GM19468 (cell line): ENCODE measurements at regions not wholly inside any gene's neighbourhood (a gene's known extent, or its start where the extent isn't known, plus 50 kb on each side); places are given as distances from the start of the nearest gene placed in this dataset.

ENCODE experiments used
- ATAC-seq: cut with Tn5 transposase; IDR thresholded peaks from one replicate; pipeline ENCODE4 v1.9.1; 2021; ENCODE audit warnings: mild to moderate bottlenecking, moderate library complexity, moderate number of reproducible peaks; ENCODE audit not compliant: unreplicated experiment; ENCODE audit errors: extremely low read depth

DNA sequence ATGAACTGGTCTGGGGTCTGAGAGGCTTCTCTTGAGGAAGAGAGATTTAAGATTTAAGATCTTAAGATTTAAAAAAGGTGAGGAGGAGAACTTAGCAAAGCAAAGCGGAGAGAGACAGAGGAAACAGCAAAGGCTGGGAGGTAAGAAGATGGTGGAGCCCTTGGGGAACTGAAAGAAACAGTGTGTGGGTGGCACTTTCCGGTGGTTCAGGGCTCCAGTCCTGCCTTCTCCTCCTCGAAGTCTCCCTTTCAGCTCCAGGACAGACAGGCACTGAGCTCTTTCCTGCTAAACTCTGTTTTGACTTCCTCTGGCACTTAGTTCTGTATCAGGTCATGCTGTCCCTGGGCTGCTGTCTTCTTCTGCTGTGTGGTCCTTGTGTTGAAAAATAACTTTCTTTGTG lies 298.7 kb upstream of the SRRM4 start:
- no peak for ATAC-seq

DNA sequence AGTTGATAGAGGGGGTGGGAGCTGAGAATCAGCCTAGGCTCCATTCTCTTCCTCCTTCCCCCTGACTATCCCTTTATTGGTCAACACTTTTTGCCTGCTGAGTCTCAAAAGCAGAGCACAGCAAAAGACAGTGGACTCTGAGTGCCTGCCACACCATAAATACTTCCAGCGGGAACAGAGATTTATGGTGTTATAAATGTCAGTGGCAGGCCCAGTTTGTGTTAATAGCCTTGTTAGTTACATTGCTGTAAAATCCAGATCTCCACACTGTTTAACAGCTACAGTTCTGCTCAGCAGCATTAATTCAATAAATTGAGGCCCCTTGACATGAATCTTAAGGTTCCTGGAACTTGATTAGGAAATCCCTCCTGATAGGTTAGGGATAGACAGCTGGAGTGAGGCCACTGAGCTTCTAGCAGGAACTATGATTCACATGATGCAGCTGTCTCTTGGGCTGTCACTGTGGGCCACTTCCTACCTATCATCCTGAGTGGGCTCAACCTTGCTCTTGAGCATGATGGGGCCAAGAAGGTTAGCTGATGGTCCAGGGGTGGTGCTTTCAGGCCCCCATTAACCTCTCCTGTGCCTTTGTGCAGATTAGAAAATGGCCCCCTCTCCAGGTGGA lies 295.2 kb upstream of the SRRM4 start:
- ATAC-seq = no peak

DNA sequence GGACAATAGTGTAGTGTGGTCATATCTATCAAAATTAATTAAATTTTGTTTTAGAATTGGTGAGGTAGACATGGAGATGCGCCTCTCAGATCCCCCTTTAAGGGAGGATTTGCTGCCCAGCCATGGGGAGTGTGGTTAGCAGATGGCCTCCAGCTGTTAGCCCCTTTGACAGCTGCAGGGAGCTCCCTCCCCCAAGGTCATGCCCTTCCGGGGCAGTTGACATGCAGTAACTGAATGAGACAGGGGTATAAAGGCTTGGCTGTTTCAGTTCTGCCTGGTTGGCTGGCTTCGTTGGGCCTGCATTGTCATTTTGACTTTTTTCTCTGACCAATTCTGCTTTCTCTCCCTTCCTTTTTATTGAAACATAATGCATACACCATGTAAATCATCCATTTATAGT lies 291.5 kb upstream of the SRRM4 start:
- no peak for ATAC-seq

DNA sequence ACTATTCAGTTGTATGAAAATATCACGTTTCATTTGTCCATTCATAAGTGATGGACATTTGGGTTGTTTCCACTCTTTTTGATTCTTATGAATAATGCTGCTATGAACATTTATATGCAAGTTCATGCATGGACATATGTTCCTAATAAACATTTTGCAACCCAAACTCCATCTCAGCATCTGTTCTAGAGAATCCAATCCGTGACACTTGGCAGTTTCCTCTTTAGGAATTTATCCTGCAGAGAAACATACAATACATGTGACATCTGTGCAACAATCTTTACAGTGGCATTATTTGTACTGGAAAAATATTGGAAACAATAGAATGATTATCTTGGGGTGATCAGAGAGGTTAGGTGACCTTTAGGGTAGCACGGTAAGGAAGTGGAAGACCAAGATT lies 290.8 kb upstream of the SRRM4 start:
- ATAC-seq = no peak

DNA sequence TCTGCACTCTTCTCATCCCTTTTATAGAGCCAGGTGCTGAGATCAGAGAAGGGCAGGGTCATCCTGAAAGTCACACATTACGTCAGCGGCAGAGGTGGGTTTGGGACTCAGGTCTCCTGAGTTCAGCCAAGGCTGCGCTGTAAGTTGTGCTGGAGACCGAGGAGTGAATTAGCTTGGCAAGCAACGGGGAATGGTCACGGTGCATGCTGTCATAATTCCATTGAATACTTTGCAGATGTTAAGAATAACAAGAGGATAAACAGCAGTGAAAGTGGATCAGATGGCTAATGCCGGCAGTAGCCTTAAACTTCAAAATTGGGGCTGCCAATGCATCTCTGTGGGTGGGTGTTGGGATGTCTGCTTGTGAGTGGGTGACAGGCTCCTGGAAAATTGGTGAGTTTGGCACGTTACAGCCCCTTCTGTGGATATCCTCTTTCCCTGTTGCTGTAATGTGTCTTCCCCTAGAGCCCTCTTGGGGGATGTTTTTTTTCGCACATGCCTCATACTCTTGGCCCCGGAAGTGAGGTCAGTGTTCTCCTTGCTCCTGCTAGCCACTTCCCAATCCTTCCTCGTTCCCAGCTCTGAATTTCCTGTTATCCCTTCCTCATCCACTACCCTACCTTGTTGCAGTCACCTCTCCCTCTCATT lies 287.1 kb upstream of the SRRM4 start:
- ATAC-seq = no peak

DNA sequence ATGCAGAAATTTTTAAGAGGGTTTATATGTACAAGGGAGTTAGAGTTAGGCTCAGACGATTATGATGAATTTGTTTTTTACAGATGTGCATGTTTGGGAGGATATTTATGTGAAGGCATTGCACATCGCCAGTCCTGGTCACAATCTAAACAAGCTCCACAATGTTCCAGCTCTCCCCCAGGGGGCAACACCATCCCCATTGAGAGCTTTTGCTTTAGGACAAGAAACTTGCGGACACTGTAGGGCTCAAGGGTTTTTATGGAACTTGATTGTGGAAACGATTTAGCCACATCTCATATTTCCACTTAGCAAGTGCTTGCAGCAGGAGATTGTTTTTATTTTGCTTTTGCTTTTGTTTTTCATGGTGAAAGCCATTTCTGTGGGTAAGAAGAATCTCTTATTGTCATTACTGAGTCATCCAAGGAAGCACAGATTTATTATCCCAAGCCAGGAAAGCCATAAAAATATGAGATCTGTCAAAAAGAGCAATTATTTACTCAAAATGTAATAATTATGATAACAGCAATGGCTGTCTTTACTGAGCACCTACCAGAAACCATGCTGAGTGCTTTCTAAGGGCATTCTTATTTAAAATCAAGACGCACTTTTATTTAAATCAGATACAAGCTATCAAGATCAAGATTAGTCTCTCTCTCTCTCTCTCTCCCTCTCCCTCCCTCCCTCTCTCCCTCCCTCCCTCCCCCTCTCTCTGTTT lies 276.7 kb upstream of the SRRM4 start:
- ATAC-seq = no peak

DNA sequence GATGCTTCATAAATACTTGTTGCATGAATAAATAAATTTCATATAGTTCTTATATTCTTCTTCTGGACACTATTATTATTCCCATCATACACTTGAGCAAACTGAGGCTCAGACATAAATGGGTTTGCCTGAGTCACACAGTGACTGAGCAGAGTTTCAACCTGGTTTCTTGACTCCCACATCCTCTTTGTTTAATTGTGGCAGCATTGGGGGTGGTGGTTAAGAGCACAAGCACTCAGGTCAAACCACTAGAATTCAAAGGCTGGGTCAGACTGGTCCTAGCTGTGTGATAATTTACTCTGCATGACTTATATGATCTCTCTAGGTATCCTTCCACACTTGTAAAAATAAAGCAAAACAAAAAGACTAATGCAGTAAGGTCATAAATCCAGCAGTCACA lies 274.9 kb upstream of the SRRM4 start:
- no peak for ATAC-seq

DNA sequence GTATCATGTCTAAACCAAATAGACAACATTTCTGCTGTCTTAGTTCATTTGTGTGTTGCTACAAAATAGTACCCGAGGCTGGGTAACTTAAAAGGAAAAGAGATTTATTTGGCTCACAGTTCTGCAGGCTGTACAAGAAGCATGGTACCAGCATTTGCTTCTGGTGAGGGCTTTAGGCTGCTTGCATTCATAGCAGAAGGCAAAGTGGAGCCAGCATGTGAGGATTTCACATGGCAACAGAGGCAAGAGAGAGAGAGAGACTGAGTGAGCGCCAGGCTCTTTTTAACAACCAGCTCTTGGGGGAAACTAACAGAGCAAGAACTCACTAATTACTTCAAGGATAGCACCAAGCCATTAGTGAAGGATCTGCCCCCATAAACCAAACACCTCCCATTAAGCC lies 271.4 kb upstream of the SRRM4 start:
- no peak for ATAC-seq

DNA sequence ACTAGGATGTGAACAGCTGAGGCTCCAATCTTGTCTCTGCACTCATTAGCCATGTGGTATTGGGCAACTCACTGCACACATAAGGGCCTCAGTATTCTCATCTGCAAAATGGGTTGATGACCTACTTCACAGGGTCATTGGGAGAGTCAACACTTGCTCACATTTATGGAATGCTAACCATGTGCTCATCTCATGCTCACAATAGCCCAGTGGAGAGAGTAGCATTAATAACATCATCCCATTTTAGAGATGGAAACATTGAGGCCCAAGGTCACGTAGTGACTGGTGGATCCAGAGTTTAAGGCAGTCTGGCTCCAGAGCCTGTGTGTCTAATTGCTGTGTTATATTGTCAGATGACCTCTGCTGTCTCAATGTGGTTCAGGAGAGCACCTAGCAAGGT lies 270.2 kb upstream of the SRRM4 start:
- no peak for ATAC-seq

DNA sequence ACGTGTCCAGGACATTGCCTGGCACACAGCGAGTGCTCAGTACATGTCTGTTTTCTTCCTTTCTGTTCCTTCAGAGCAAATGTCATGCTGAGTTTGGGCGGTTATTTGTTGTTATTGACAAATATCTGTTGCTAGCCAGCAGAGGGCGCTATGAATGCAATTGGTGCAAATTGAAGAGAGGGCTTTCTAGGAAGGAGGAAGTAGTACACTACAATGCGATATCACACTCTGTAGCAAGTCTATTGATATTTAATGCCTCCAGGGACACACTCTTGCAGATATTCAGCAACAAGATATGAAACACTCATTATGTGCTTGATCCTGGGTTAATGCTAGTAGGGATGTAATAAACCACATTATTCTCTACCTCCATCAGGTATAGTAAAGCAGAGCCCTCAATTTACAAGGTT lies 267.3 kb upstream of the SRRM4 start:
- peak; percentile 46 for ATAC-seq

DNA sequence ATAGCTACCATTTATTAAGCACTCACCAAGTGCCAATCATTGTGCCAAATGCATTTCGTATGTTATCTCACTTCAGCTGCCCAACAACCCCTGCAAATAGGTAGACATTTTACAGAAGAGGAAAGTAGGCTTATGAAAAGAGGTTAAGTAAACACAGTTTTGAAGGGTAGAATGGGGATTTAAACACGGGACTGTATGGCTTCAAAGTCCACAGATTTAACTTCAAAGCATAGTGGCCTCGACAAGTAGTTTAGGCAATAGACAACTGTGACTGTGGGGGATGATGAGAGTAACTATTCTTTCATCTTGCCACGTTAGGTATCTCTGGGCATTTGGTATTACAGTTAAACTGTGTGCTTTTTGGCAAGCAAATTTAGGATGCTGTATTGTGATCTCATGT lies 266.8 kb upstream of the SRRM4 start:
- ATAC-seq = no peak

DNA sequence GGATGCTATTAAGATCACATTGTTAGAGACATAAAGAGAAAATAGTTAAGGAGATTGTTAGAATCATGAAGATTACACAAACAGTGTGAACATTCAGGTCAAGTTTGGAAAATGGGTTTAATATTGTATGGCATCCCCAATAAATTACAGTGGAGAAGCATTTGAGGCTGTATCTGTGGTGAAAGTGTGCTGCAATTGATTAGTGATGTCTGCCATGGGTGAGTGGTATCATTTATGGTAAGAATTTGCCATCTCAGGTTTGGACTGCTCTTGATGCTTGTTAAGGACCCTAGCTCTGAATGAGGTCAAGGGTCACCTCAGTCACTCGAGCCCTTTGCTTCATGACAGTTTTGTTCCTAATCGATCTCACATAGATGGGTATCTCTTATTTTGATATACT lies 265.7 kb upstream of the SRRM4 start:
- ATAC-seq = no peak

DNA sequence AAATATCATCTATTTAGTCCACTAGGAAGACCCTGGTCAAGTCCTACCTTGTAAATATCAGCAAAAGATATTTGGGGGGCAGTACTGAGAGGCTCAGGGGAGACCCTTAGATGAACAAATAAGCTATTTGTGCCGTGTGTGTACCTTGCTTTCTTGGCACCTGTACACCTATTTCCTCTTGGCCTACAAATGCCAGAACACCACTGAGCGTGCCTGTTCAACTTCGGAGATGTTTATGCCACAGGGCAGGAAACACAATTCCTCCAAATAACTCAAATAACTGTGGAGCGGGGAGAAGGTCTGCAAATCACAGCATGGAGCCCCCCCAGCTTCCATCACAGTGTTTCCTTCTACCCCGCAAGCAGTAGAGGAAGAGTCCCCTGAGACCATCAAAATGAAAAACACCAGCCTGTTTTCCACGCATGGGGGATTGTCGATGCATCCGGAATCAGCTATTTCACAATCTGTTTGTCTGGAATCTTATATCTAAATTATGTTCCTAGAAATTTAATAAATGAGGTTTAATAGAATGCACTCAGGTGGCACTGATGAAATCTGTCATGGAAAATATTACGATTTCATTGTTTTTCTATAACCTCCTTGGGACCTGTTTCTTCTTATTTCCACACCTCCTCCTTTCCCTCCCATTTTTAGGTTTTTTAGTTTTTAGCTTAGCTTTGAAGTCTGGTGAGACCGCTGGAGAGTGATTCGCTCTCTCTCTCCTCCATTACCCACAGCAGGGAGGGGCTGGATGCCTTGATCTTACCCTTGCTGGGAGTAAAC lies 254.0 kb upstream of the SRRM4 start:
- ATAC-seq = no peak

DNA sequence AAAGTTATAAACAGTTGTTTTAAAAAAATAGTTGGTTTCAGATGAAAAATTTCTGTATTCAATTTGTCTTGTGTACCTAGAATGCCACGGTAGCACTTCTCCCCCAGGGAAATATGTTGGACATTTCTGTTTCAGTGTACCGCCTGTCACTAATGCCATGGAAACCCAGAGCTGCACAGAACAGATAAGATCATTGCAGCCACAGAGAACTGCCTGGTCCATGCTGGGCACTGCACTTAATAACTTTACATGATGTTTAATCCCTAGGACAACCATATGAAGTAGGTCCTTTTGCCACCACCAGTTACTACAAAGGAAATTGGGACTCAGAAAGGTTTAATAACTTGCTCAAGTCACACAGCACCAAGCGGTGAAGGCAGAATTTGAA lies 253.4 kb upstream of the SRRM4 start:
- no peak for ATAC-seq

DNA sequence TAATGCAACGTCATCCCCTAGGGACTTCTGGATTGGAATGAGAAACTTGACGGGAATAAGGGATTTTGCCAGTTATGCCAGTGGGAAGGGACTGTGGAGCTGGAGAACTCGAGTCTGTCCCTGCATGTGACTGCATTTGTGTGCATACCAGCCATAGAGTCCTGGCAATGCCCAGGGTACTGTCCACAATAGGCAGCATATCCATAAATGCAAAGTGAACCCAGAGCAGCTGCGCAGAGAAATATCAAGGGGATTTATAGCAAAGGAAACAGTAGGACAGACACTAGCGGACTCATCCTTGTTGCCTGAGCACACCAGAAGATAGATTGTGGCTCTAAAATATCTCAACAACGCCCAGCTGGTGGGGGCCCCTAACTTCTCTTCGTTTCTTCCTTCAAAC lies 247.1 kb upstream of the SRRM4 start:
- no peak for ATAC-seq

DNA sequence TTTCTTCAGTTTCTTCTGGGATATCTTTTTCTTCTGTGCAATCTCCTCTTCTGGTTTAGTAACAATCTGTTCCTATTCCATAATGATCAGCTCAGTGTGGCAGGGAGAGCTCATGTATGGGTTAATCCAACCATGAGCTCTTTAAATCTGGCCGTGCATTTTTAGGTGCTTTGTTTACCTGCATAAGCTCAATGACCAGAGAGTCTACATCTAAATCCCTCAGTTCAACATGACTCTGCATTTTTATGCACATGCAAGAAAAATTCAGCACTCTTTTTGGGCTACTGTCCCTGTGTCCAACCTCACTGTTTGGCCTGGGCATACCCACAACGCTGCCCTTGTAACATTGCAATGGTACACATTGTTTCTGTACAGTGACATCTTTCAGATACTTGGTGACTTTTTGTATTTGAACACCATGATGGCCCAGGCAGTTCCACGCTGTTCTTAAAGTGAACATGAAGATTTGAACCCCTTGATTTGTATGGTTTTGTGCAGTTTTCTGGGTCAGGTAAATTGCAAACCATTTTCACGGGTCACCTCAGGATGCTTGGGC lies 243.3 kb upstream of the SRRM4 start:
- ATAC-seq = no peak

DNA sequence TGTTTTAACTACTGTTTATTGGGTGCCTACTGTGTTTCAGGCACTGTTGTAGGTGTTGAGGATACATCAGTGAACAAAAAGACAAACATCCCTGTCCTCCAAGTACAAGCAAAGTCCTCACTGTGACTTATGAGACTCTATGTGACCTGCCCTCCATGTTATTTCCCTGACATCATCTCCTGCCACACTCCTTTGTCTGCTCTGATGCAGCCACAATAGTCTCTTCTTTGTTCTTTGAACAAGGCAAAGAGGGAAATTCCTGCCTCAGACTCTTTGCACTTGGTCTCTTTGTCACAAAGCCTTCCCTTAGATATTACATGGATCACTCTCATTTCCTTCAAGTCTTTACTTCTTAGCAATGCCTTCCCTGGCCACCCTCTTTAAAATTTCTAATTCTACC lies 240.1 kb upstream of the SRRM4 start:
- no peak for ATAC-seq

DNA sequence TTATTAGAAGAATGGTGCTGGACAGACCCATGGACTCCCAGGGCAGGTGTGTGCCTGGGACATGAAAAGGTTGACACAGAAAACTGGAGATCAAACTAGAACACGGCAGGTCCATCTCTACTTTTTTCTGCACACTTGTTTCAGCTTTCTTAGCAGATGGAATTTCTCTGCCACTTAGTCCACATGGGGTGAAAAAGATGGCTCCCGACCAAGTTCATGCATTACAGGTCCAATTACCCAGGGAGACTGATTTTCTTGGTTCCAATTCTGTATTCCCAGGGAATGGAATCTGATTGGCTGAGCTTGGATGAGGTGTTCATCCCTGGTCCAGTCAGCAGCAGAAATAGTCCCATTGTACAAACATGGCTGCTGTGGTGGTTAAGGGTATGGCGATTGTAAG lies 238.9 kb upstream of the SRRM4 start:
- no peak for ATAC-seq

DNA sequence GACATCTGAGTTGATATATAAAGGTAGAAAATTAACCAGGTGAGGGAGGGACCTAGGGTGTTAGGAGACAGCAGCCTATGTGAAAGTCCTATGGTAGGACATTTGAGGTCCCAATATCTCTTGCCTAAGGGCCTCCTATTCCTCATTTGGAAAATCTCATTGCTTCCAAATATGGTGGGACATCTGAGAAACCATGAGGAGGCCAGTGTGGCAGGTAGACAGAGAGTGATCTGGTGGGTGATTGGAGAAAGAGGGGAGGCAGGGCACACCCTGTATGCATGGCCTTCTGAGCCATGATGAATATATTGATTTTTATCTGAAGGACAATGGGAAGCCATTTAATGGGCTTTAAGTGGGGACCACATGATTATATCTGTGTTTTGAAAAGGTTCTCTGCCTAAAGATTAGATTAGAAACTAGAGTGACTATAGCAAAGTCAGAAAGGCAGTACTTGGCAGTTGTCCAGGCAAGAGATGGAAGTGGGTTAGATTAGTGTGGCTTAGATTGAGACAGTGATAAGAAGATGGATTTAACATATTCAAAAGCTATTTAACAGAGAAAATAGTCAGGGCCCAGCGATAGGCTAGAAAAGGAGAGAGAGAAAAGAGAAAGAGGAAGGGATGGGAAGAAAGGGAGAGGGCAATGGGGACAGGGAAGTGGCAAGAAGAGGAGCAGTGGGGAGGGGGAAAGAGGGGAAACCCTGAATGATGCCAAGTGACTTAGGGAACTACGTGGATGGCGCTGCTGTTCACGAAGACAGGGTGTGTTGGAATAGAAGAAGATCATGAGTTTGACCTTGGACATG lies 237.2 kb upstream of the SRRM4 start:
- no peak for ATAC-seq

DNA sequence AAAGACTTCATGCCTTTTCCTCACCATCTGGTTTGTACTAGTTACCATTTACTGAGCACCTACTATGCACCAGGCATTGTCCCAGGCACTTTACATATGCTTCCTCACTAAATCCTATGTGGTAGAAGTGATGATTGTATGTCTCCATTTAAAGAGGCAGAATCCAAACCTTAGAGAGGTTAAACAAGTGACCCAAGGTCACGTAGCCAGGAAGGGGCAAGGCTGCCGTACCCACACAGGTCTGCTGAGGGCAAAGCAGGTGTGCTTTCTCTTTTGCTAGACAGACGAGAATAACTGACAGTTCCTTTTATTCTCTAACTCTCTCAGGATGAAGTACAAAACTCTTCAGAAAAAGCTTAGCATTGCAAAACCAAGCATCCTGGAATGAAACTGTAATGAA lies 235.2 kb upstream of the SRRM4 start:
- no peak for ATAC-seq
